Glutamatergic neuron (in vitro differentiated cells): ENCODE measurements at regions not wholly inside any gene's neighbourhood (a gene's known extent, or its start where the extent isn't known, plus 50 kb on each side); places are given as distances from the start of the nearest gene placed in this dataset.

Experiments
- DNase-seq: peaks from one replicate; pipeline ENCODE4 v3.0.0; 2022
- H3K27ac Mint-ChIP-seq: one replicate; pipeline ENCODE4 v1.8.0; 2020; ENCODE audit warnings: mild to moderate bottlenecking, mixed read lengths, inconsistent platforms; ENCODE audit not compliant: unreplicated experiment
- H3K27me3 Mint-ChIP-seq: one replicate; pipeline ENCODE4 v1.8.0; 2020; ENCODE audit warnings: mild to moderate bottlenecking, moderate library complexity, mixed read lengths, inconsistent platforms; ENCODE audit not compliant: unreplicated experiment
- H3K36me3 Mint-ChIP-seq: one replicate; pipeline ENCODE4 v1.8.0; 2020; ENCODE audit warnings: mild to moderate bottlenecking, mixed read lengths, inconsistent platforms; ENCODE audit not compliant: unreplicated experiment
- H3K4me1 Mint-ChIP-seq: one replicate; pipeline ENCODE4 v1.8.0; 2020; ENCODE audit warnings: mild to moderate bottlenecking, low read depth, mixed read lengths, inconsistent platforms; ENCODE audit not compliant: unreplicated experiment
- H3K4me3 Mint-ChIP-seq: one replicate; pipeline ENCODE4 v1.8.0; 2020; ENCODE audit warnings: mild to moderate bottlenecking, mixed read lengths, inconsistent platforms; ENCODE audit not compliant: unreplicated experiment
- H3K9me3 Mint-ChIP-seq: one replicate; pipeline ENCODE4 v1.8.0; 2020; ENCODE audit warnings: mild to moderate bottlenecking, moderate library complexity, mixed read lengths, inconsistent platforms; ENCODE audit not compliant: unreplicated experiment
- CTCF ChIP-seq: fragments of 200-600 bp; sonication (generic); IDR thresholded peaks from one replicate; pipeline ENCODE4 v1.5.0; 2021; ENCODE audit not compliant: partially characterized antibody, unreplicated experiment

GRCh38 chr5:154624341-154624740, 130.8 kb upstream of the LARP1 start:
- no peak overlapping the region for H3K4me3 Mint-ChIP-seq
- H3K9me3 Mint-ChIP-seq = no peaks in the 10 kb centered on the region
- H3K36me3 Mint-ChIP-seq = no peaks in the 10 kb centered on the region
- no peak overlapping the region for H3K27ac Mint-ChIP-seq
- H3K27me3 Mint-ChIP-seq = no peaks in the 10 kb centered on the region
- no peaks in the 10 kb centered on the region for H3K4me1 Mint-ChIP-seq
- no peak for TF ChIP-seq CTCF
- DNase-seq = no peak

DNA sequence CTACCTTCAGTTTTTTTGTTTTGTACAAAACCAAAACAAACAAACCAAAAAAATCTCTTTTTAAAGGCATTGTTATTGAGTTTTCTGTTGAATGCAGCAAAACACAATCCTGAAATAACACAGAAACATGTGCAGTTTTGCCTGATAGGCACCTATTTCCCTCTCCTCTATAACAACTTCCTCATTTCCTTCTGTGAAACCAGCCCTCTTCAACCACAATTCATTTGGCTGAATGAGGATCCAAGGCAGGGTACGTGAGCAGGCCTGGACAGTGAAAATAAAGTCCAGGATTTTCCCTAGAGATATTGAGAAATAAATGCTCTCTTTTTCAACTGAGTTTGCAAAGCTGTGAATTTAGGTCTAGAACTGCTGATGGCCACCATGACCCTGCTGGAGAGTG, 134.8 kb upstream of the LARP1 start:
- Mint-ChIP-seq H3K4me1 (no peaks in the 10 kb centered on the region), H3K27me3 (no peaks in the 10 kb centered on the region), H3K27ac (no peak overlapping the region), H3K9me3 (no peaks in the 10 kb centered on the region), H3K4me3 (no peak overlapping the region), H3K36me3 (no peaks in the 10 kb centered on the region)
- DNase-seq = no peak
- TF ChIP-seq CTCF = no peak

DNA sequence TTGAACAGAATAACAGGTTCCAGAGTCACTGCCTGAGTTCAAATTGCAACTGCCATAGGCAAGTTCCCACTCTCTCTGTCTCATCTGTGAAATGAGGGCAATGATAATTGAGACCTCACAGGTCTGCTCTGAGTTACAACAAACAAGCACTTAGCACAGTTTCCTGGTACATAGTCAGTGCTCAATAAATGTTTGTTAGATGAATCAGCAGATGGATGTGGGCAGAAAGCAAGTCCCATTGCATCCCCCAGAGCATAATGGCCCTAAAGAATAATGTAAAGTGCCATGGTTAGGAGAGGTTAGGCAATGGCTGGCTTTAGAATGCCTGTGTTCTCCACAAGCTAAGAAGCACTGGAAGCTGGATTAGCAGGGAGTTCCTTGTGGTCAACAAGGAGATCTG, 136.5 kb upstream of the LARP1 start:
- no peaks in the 10 kb centered on the region for H3K9me3 Mint-ChIP-seq
- H3K4me1 Mint-ChIP-seq = no peaks in the 10 kb centered on the region
- H3K4me3 Mint-ChIP-seq = no peak overlapping the region
- TF ChIP-seq CTCF = no peak
- H3K27me3 Mint-ChIP-seq = no peaks in the 10 kb centered on the region
- H3K36me3 Mint-ChIP-seq = no peaks in the 10 kb centered on the region
- no peak for DNase-seq
- no peak overlapping the region for H3K27ac Mint-ChIP-seq

- no peak overlapping the region for H3K4me3 Mint-ChIP-seq
- no peak for TF ChIP-seq CTCF
- peaks cover 1% of the 10 kb centered on the region for H3K9me3 Mint-ChIP-seq
- no peak overlapping the region for H3K27ac Mint-ChIP-seq
- H3K27me3 Mint-ChIP-seq = peaks cover 4% of the 10 kb centered on the region
- DNase-seq = no peak
- no peaks in the 10 kb centered on the region for H3K36me3 Mint-ChIP-seq
- peaks cover 2% of the 10 kb centered on the region for H3K4me1 Mint-ChIP-seq
Observed at GRCh38 chr5:154614595-154614994, 136.6 kb upstream of the HAND1 start.

- Mint-ChIP-seq H3K27me3 (peaks cover 5% of the 10 kb centered on the region), H3K9me3 (peaks cover 1% of the 10 kb centered on the region), H3K27ac (no peak overlapping the region), H3K4me3 (no peak overlapping the region), H3K4me1 (peaks cover 2% of the 10 kb centered on the region), H3K36me3 (no peaks in the 10 kb centered on the region)
- no peak for DNase-seq
- TF ChIP-seq CTCF = no peak
Observed at GRCh38 chr5:154614125-154614524, 136.1 kb upstream of the HAND1 start.
